ENCODE measurements at regions not wholly inside any gene's neighbourhood (a gene's known extent, or its start where the extent isn't known, plus 50 kb on each side); places are given as distances from the start of the nearest gene placed in this dataset.
"Not testable (repeated sequence)": the region's sequence is repeated elsewhere in the genome, so short reads cannot be mapped to it uniquely, and the experiment has no call there.

GRCh38 chr5:37930350-37930749 is 90.5 kb upstream of the GDNF start:
- Histone ChIP-seq H3F3A (ENCODE audit: control insufficient read depth, insufficient read depth) (no peaks in the 10 kb centered on the region), H3K4me2 (ENCODE audit: low read length) (no peak overlapping the region), H3K27ac (ENCODE audit: low read depth, low read length) (no peak overlapping the region), H3K9me3 (ENCODE audit: control insufficient read depth, insufficient read depth, low read length) (no peaks in the 10 kb centered on the region), H3K9me2 (replicated peaks; ENCODE audit: control insufficient read depth, low read length) (no peaks in the 10 kb centered on the region), H3K79me2 (ENCODE audit: control insufficient read depth, low read length) (no peaks in the 10 kb centered on the region), H3K4me1 (ENCODE audit: control insufficient read depth, low read length) (no peaks in the 10 kb centered on the region), H4K20me1 (ENCODE audit: control insufficient read depth, insufficient read depth, low read depth, low read length) (no peaks in the 10 kb centered on the region), H3K4me3 (ENCODE audit: low read length) (no peak overlapping the region), H3K36me3 (ENCODE audit: control insufficient read depth, low read length) (no peaks in the 10 kb centered on the region), H3K27me3 (ENCODE audit: control insufficient read depth, low read length) (peaks cover 3% of the 10 kb centered on the region; the same call in 1 of the 2 replicates)
- TF ChIP-seq CTCF (IDR thresholded peaks at IDR 0.05; ENCODE audit: low read depth, low read length, poor library complexity, severe bottlenecking) (no peak), EZH2phosphoT487 (IDR thresholded peaks at IDR 0.05; ENCODE audit: borderline replicate concordance, low read length) (no peak)

- no peak for TF ChIP-seq CTCF (IDR thresholded peaks at IDR 0.05; ENCODE audit: low read depth, low read length, poor library complexity, severe bottlenecking)
- no peak for TF ChIP-seq EZH2phosphoT487 (IDR thresholded peaks at IDR 0.05; ENCODE audit: borderline replicate concordance, low read length)
- H3F3A ChIP-seq (ENCODE audit: control insufficient read depth, insufficient read depth), result no peaks in the 10 kb centered on the region
- H3K9me3 ChIP-seq (ENCODE audit: control insufficient read depth, insufficient read depth, low read length), result no peaks in the 10 kb centered on the region
- H3K4me3 ChIP-seq (ENCODE audit: low read length), result no peak overlapping the region
- no peaks in the 10 kb centered on the region for H3K36me3 ChIP-seq (ENCODE audit: control insufficient read depth, low read length)
- H3K27me3 ChIP-seq (ENCODE audit: control insufficient read depth, low read length), result peaks cover 3% of the 10 kb centered on the region; the same call in 1 of the 2 replicates
- H3K27ac ChIP-seq (ENCODE audit: low read depth, low read length), result no peak overlapping the region
- H3K4me2 ChIP-seq (ENCODE audit: low read length), result no peak overlapping the region
- no peaks in the 10 kb centered on the region for H3K79me2 ChIP-seq (ENCODE audit: control insufficient read depth, low read length)
- no peaks in the 10 kb centered on the region for H3K4me1 ChIP-seq (ENCODE audit: control insufficient read depth, low read length)
- no peaks in the 10 kb centered on the region for H3K9me2 ChIP-seq (replicated peaks; ENCODE audit: control insufficient read depth, low read length)
- no peaks in the 10 kb centered on the region for H4K20me1 ChIP-seq (ENCODE audit: control insufficient read depth, insufficient read depth, low read depth, low read length)
These were observed 90.0 kb upstream of the GDNF start for GRCh38 chr5:37929791-37930190.

GRCh38 chr5:37927753-37928152 is 87.9 kb upstream of the GDNF start:
- H3K9me2 ChIP-seq (replicated peaks; ENCODE audit: control insufficient read depth, low read length); H3K4me1 ChIP-seq (ENCODE audit: control insufficient read depth, low read length); H3K4me2 ChIP-seq (ENCODE audit: low read length); H3K27me3 ChIP-seq (ENCODE audit: control insufficient read depth, low read length); H3K4me3 ChIP-seq (ENCODE audit: low read length); H3K9me3 ChIP-seq (ENCODE audit: control insufficient read depth, insufficient read depth, low read length); H3F3A ChIP-seq (ENCODE audit: control insufficient read depth, insufficient read depth); H4K20me1 ChIP-seq (ENCODE audit: control insufficient read depth, insufficient read depth, low read depth, low read length); H3K27ac ChIP-seq (ENCODE audit: low read depth, low read length); H3K36me3 ChIP-seq (ENCODE audit: control insufficient read depth, low read length); H3K79me2 ChIP-seq (ENCODE audit: control insufficient read depth, low read length): not testable (repeated sequence)

- Histone ChIP-seq H3K9me2 (replicated peaks; ENCODE audit: control insufficient read depth, low read length) (no peaks in the 10 kb centered on the region), H3K27me3 (ENCODE audit: control insufficient read depth, low read length) (no peaks in the 10 kb centered on the region; the same call in 1 of the 2 replicates), H3K4me1 (ENCODE audit: control insufficient read depth, low read length) (no peaks in the 10 kb centered on the region), H3K9me3 (ENCODE audit: control insufficient read depth, insufficient read depth, low read length) (no peaks in the 10 kb centered on the region), H3K79me2 (ENCODE audit: control insufficient read depth, low read length) (no peaks in the 10 kb centered on the region), H3K27ac (ENCODE audit: low read depth, low read length) (no peak overlapping the region), H3K4me2 (ENCODE audit: low read length) (no peak overlapping the region), H3K36me3 (ENCODE audit: control insufficient read depth, low read length) (no peaks in the 10 kb centered on the region), H3K4me3 (ENCODE audit: low read length) (no peak overlapping the region), H4K20me1 (ENCODE audit: control insufficient read depth, insufficient read depth, low read depth, low read length) (no peaks in the 10 kb centered on the region), H3F3A (ENCODE audit: control insufficient read depth, insufficient read depth) (no peaks in the 10 kb centered on the region)
- no peak for TF ChIP-seq CTCF (IDR thresholded peaks at IDR 0.05; ENCODE audit: low read depth, low read length, poor library complexity, severe bottlenecking)
- no peak for TF ChIP-seq EZH2phosphoT487 (IDR thresholded peaks at IDR 0.05; ENCODE audit: borderline replicate concordance, low read length)
These were observed 86.9 kb upstream of the GDNF start for GRCh38 chr5:37926732-37927131.

All from DOHH2 (cell line).